C4-2B (cell line): ENCODE measurements at regions not wholly inside any gene's neighbourhood (a gene's known extent, or its start where the extent isn't known, plus 50 kb on each side); places are given as distances from the start of the nearest gene placed in this dataset.

Experiments
- ZFX ChIP-seq: fragments of 450-650 bp; IDR thresholded peaks from 2 replicates; pipeline ENCODE4 v1.6.1; 2017
- TF ChIP-seq, protein P1 (sequence below): fragments of 450-650 bp; conservative IDR thresholded peaks from 2 replicates; pipeline ENCODE4 v1.5.1; 2017; ENCODE audit warnings: mild to moderate bottlenecking

DNA sequence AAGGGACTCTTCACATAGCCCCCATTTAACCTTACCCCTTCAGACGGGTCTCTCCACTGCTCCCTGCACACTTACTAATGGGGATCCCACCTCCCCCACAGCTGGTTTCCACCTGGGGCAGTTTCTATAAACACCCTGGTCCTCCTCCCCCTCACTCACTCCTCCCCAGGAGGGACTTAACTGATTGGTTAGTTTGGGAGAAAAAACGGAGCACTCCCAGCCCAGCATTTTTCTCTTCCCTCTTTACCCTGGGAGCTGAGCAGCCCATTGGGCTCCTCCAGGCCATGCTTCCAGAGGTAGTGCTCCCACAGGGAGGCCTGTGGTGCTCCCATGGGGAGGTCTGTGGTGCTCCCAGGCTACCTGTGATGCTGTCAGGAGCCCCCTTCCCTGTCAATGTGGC lies 93.7 kb downstream of the MIS18A start:
- no peak for TF ChIP-seq ZFX
- TF ChIP-seq, protein P1, sequence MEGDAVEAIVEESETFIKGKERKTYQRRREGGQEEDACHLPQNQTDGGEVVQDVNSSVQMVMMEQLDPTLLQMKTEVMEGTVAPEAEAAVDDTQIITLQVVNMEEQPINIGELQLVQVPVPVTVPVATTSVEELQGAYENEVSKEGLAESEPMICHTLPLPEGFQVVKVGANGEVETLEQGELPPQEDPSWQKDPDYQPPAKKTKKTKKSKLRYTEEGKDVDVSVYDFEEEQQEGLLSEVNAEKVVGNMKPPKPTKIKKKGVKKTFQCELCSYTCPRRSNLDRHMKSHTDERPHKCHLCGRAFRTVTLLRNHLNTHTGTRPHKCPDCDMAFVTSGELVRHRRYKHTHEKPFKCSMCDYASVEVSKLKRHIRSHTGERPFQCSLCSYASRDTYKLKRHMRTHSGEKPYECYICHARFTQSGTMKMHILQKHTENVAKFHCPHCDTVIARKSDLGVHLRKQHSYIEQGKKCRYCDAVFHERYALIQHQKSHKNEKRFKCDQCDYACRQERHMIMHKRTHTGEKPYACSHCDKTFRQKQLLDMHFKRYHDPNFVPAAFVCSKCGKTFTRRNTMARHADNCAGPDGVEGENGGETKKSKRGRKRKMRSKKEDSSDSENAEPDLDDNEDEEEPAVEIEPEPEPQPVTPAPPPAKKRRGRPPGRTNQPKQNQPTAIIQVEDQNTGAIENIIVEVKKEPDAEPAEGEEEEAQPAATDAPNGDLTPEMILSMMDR, result no peak
